K562 (cell line): ENCODE measurements at regions not wholly inside any gene's neighbourhood (a gene's known extent, or its start where the extent isn't known, plus 50 kb on each side); places are given as distances from the start of the nearest gene placed in this dataset.

Source experiments
- ATAC-seq: fragments of 200-7000 bp; cut with Tn5 transposase; 3 replicates; pipeline ENCODE4 v1.9.1; 2020; ENCODE audit warnings: moderate library complexity
- BruUV-seq: library from RNA; stranded (reverse); fragments of 400-500 nt; replicated peaks from 2 replicates; lab custom pipeline; 2021; lab: Mats Ljungman, UMichigan
- CTCF ChIA-PET: fragments of 300-600 bp; formaldehyde crosslinking; extraction: SDS; loops from one replicate; lab custom pipeline; 2021; ENCODE audit warnings: low intra/inter-chr PET ratio; lab: Yijun Ruan, JAX
- POLR2A ChIA-PET: fragments of 300-600, 350-650 bp; sonication (Branson Sonifier 250); formaldehyde crosslinking; extraction: SDS; loops from one replicate; lab custom pipeline; 2021; ENCODE audit warnings: antibody characterized with exemption, inconsistent platforms; lab: Yijun Ruan, JAX
- DNase-seq, 4 experiments: peaks; one replicate each; pipeline versions ENCODE4 v3.0.0 to v3.0.0-alpha.2; 2011 to 2018; ENCODE audit warnings: low spot score in 3 of 4, mixed read lengths in 3 of 4; ENCODE audit errors: extremely low read depth in 1 of 4
- FAIRE-seq: peaks from 2 replicates; lab custom pipeline; 2011; peaks lifted over from hg19 to GRCh38; lab: Jason Lieb, UNC
- H2AFZ ChIP-seq: 2 replicates; pipeline ENCODE4 v1.6.0; 2011; ENCODE audit warnings: low read depth, low read length, control low read depth, inconsistent platforms
- H3K27ac ChIP-seq: fragments of 200-600 bp; 3 replicates; pipeline ENCODE4 v1.8.0; 2011; ENCODE audit warnings: low read depth, mild to moderate bottlenecking, control low read depth, inconsistent platforms, low read length, moderate library complexity, mixed read lengths; ENCODE audit errors: extremely low read depth
- H3K27me3 ChIP-seq, 2 experiments: fragments of 300-600 bp in 1 of 2; 2 replicates in 1 of 2; 3 replicates in 1 of 2; pipeline versions ENCODE4 v1.6.0 to v1.8.0; 2011; ENCODE audit warnings: inconsistent platforms in 2 of 2, low read length in 2 of 2, mild to moderate bottlenecking in 1 of 2, mixed read lengths in 1 of 2, moderate library complexity in 1 of 2; ENCODE audit not compliant: control insufficient read depth in 2 of 2, insufficient read depth in 2 of 2
- H3K36me3 ChIP-seq: fragments of 300-600 bp; 3 replicates; pipeline ENCODE4 v1.8.0; 2011; ENCODE audit warnings: mild to moderate bottlenecking, low read length, inconsistent platforms; ENCODE audit not compliant: control insufficient read depth, insufficient read depth
- H3K4me1 ChIP-seq, 2 experiments: fragments of 200-600 bp in 1 of 2; replicated peaks in 1 of 2; 2 replicates in 1 of 2; 3 replicates in 1 of 2; pipeline versions ENCODE4 v1.5.1 to v1.8.0; 2011; ENCODE audit warnings: inconsistent platforms in 2 of 2, low read length in 2 of 2, mild to moderate bottlenecking in 1 of 2, mixed read lengths in 1 of 2, moderate library complexity in 1 of 2; ENCODE audit not compliant: control insufficient read depth in 2 of 2, insufficient read depth in 2 of 2
- H3K4me2 ChIP-seq: 2 replicates; pipeline ENCODE4 v1.6.1; 2011; ENCODE audit warnings: low read length, control low read depth, inconsistent platforms, mixed read lengths; ENCODE audit not compliant: insufficient read depth
- H3K4me3 ChIP-seq: fragments of 200-600 bp; sonication (generic), shearing (Covaris generic); 2 replicates; pipeline ENCODE4 v1.5.1; 2016; ENCODE audit warnings: control low read depth, inconsistent platforms
- H3K79me2 ChIP-seq: fragments of 200-600 bp; 3 replicates; pipeline ENCODE4 v1.8.0; 2011; ENCODE audit warnings: low read length, inconsistent platforms; ENCODE audit not compliant: control insufficient read depth, insufficient read depth
- H3K9ac ChIP-seq, 2 experiments: 2 replicates each; pipeline versions ENCODE4 v1.6.0 to v1.6.1; 2011; ENCODE audit warnings: low read depth in 2 of 2, low read length in 2 of 2, control low read depth in 1 of 2, inconsistent platforms in 1 of 2, mild to moderate bottlenecking in 1 of 2, mixed read lengths in 1 of 2; ENCODE audit not compliant: insufficient read depth in 1 of 2
- H3K9me1 ChIP-seq: one replicate; pipeline ENCODE4 v1.6.0; 2011; ENCODE audit warnings: inconsistent platforms, mild to moderate bottlenecking, low read length, moderate library complexity; ENCODE audit not compliant: control insufficient read depth, insufficient read depth
- H3K9me3 ChIP-seq: replicated peaks from 2 replicates; pipeline ENCODE4 v1.5.1; 2011; ENCODE audit warnings: low read depth, low read length, inconsistent platforms; ENCODE audit not compliant: control insufficient read depth, insufficient read depth
- H4K20me1 ChIP-seq: replicated peaks from 2 replicates; pipeline ENCODE4 v1.6.1; 2011; ENCODE audit warnings: low read length, inconsistent platforms, mixed read lengths; ENCODE audit not compliant: control insufficient read depth, insufficient read depth
- CAMTA2 ChIP-seq: fragments of 250-450 bp; sonication (Bioruptor Pico); conservative IDR thresholded peaks from 2 replicates; pipeline ENCODE4 v1.5.1; 2022
- CREB1 ChIP-seq, 2 experiments: sonication (generic) in 1 of 2; formaldehyde crosslinking in 1 of 2; IDR thresholded peaks; 2 replicates each; pipeline versions ENCODE4 v1.6.1 to v1.8.0; 2012 to 2022; ENCODE audit warnings: inconsistent platforms in 1 of 2, mild to moderate bottlenecking in 1 of 2, missing genetic modification reagents in 1 of 2, moderate library complexity in 1 of 2
- EZH2 ChIP-seq: IDR thresholded peaks from 2 replicates; pipeline ENCODE4 v1.6.1; 2012; ENCODE audit warnings: low read depth, mild to moderate bottlenecking, inconsistent platforms, low read length, borderline replicate concordance
- NCOA4 ChIP-seq: fragments of 450-650 bp; IDR thresholded peaks from 2 replicates; pipeline ENCODE4 v1.6.1; 2018; ENCODE audit warnings: mild to moderate bottlenecking; ENCODE audit not compliant: partially characterized antibody
- PTBP1 ChIP-seq: fragments of 200-400 bp; formaldehyde crosslinking; IDR thresholded peaks from 2 replicates; pipeline ENCODE4 v1.6.1; 2017; ENCODE audit warnings: low read depth, low read length
- RFX5 ChIP-seq: IDR thresholded peaks from 2 replicates; pipeline ENCODE4 v1.6.1; 2011; ENCODE audit warnings: low read depth, mild to moderate bottlenecking, improper control_type of control experiment, low read length
- TCF3 ChIP-seq: sonication (generic); formaldehyde crosslinking; IDR thresholded peaks from 2 replicates; pipeline ENCODE4 v1.4.0; 2020; ENCODE audit warnings: mild to moderate bottlenecking, missing genetic modification reagents
- TRIM24 ChIP-seq, 2 experiments: fragments of 450-650 bp; IDR thresholded peaks; 2 replicates each; pipeline ENCODE4 v1.6.1; 2016
- XRCC3 ChIP-seq: fragments of 450-650 bp; IDR thresholded peaks from 2 replicates; pipeline ENCODE4 v1.6.1; 2017; ENCODE audit warnings: mild to moderate bottlenecking, moderate library complexity
- ZNF263 ChIP-seq: sonication (generic); formaldehyde crosslinking; IDR thresholded peaks from 2 replicates; pipeline ENCODE4 v1.8.0; 2022; ENCODE audit warnings: mild to moderate bottlenecking, missing genetic modification reagents, borderline replicate concordance
- ZNF561 ChIP-seq: fragments of 450-650 bp; formaldehyde crosslinking; conservative IDR thresholded peaks from 2 replicates; pipeline ENCODE4 v1.4.0; 2020; ENCODE audit warnings: mild to moderate bottlenecking, moderate library complexity
- ZNF79 ChIP-seq: fragments of 250-450 bp; sonication (Bioruptor Pico); IDR thresholded peaks from 2 replicates; pipeline ENCODE4 v1.4.0; 2020; ENCODE audit warnings: low read depth, mild to moderate bottlenecking, moderate library complexity
- WGBS: fragments of 100-300 bp; shearing (Covaris generic); methylation state at CpG from one replicate; pipeline ENCODE4 v1.1.6; 2016; ENCODE audit warnings: low coverage, mixed read lengths; ENCODE audit not compliant: insufficient coverage; ENCODE audit errors: missing lambda C conversion rate; 5-methylcytosine and 5-hydroxymethylcytosine counted together
- in situ Hi-C: fragments of 300-500 bp; cut with MboI; formaldehyde crosslinking; loops from 4 replicates; pipeline ENCODE4 v1.15.0; 2018; ENCODE audit warnings: inconsistent platforms, mixed read lengths
- intact Hi-C: fragments of 100-400 bp; cut with micrococcal nuclease; formaldehyde crosslinking; loops from 2 replicates; pipeline ENCODE4 v1.14.2; 2022
- TF ChIP-seq, protein P1 (sequence below): fragments of 450-650 bp; IDR thresholded peaks from 2 replicates; pipeline ENCODE4 v1.6.1; 2016; ENCODE audit warnings: low read depth, mild to moderate bottlenecking, moderate library complexity
- TF ChIP-seq, protein P2 (sequence below): fragments of 450-650 bp; IDR thresholded peaks from 2 replicates; pipeline ENCODE4 v1.7.0; 2016; ENCODE audit warnings: borderline replicate concordance
- TF ChIP-seq, protein P3 (sequence below): IDR thresholded peaks from 3 replicates; pipeline ENCODE4 v1.6.1; 2011; ENCODE audit warnings: borderline replicate concordance, mild to moderate bottlenecking, moderate library complexity; ENCODE audit not compliant: insufficient read length; ENCODE audit errors: extremely low read depth

DNA sequence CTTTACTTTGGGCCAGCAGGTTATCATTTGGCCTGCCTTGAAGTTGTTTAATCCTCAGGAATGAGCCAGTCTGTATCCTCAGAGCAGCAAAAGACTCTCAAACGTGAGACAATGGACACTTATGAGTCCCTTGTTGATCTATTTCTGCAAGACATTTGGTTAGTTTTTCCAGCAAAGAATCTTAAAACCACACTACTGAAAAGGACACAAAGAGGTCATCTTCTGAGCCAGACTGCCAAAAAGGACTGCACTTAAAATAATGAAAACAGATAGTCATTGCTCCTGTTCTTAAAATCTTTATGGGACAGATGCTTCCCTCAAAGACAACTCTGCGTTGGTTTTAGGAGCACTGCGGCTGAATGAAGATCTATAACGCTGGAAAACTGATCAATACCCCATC lies 205.7 kb upstream of the PSMD7 start:
- 0% methylated on average over 4 of the region's 4 CpGs for WGBS

More for the DNA sequence above, 205.7 kb upstream of the PSMD7 start:
- no peak for FAIRE-seq
- no peak for TF ChIP-seq XRCC3
- TF ChIP-seq EZH2, result no peak
- no peak for TF ChIP-seq PTBP1
- TF ChIP-seq ZNF561 (CRISPR knock-in tag), result no peak
- TF ChIP-seq RFX5, result no peak
- TF ChIP-seq, protein P1, sequence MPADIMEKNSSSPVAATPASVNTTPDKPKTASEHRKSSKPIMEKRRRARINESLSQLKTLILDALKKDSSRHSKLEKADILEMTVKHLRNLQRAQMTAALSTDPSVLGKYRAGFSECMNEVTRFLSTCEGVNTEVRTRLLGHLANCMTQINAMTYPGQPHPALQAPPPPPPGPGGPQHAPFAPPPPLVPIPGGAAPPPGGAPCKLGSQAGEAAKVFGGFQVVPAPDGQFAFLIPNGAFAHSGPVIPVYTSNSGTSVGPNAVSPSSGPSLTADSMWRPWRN, result no peak
- no peak for TF ChIP-seq ZNF79 (CRISPR knock-in tag)
- TF ChIP-seq, protein P2, sequence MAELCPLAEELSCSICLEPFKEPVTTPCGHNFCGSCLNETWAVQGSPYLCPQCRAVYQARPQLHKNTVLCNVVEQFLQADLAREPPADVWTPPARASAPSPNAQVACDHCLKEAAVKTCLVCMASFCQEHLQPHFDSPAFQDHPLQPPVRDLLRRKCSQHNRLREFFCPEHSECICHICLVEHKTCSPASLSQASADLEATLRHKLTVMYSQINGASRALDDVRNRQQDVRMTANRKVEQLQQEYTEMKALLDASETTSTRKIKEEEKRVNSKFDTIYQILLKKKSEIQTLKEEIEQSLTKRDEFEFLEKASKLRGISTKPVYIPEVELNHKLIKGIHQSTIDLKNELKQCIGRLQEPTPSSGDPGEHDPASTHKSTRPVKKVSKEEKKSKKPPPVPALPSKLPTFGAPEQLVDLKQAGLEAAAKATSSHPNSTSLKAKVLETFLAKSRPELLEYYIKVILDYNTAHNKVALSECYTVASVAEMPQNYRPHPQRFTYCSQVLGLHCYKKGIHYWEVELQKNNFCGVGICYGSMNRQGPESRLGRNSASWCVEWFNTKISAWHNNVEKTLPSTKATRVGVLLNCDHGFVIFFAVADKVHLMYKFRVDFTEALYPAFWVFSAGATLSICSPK, result no peak
- no peak for TF ChIP-seq CAMTA2 (CRISPR knock-in tag)
- TF ChIP-seq, protein P3, sequence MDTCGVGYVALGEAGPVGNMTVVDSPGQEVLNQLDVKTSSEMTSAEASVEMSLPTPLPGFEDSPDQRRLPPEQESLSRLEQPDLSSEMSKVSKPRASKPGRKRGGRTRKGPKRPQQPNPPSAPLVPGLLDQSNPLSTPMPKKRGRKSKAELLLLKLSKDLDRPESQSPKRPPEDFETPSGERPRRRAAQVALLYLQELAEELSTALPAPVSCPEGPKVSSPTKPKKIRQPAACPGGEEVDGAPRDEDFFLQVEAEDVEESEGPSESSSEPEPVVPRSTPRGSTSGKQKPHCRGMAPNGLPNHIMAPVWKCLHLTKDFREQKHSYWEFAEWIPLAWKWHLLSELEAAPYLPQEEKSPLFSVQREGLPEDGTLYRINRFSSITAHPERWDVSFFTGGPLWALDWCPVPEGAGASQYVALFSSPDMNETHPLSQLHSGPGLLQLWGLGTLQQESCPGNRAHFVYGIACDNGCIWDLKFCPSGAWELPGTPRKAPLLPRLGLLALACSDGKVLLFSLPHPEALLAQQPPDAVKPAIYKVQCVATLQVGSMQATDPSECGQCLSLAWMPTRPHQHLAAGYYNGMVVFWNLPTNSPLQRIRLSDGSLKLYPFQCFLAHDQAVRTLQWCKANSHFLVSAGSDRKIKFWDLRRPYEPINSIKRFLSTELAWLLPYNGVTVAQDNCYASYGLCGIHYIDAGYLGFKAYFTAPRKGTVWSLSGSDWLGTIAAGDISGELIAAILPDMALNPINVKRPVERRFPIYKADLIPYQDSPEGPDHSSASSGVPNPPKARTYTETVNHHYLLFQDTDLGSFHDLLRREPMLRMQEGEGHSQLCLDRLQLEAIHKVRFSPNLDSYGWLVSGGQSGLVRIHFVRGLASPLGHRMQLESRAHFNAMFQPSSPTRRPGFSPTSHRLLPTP, result no peak
- TF ChIP-seq TRIM24 (IDR thresholded peaks at IDR 0.05), result no peak
- no peak for TF ChIP-seq NCOA4
- TF ChIP-seq CREB1 (IDR thresholded peaks at IDR 0.05), result no peak
- TF ChIP-seq CREB1 (CRISPR knock-in tag; IDR thresholded peaks at IDR 0.05), result no peak
- TF ChIP-seq TCF3 (CRISPR knock-in tag), result no peak
- TF ChIP-seq ZNF263 (CRISPR knock-in tag), result no peak
- TF ChIP-seq, all 486 proteins: peak for 0
- Histone ChIP-seq H3K4me2 (no peak overlapping the region), H3K9me3 (no peaks in the 10 kb centered on the region), H2AFZ (no peak overlapping the region), H4K20me1 (no peaks in the 10 kb centered on the region), H3K9me1 (no peaks in the 10 kb centered on the region), H3K9ac (no peak overlapping the region), H3K27me3 (no peaks in the 10 kb centered on the region), H3K79me2 (no peaks in the 10 kb centered on the region), H3K27ac (no peak overlapping the region), H3K36me3 (no peaks in the 10 kb centered on the region), H3K4me1 (no peaks in the 10 kb centered on the region), H3K4me3 (no peak overlapping the region)
- ChIA-PET CTCF (no interaction called here), POLR2A (no interaction called here)
- in situ Hi-C loops, result no loop called here
- no peak for DNase-seq
- no TSS peak for BruUV-seq
- intact Hi-C loops, result no loop called here
- no peak for ATAC-seq
